MCF 10A (cell line): ENCODE measurements at regions not wholly inside any gene's neighbourhood (a gene's known extent, or its start where the extent isn't known, plus 50 kb on each side); places are given as distances from the start of the nearest gene placed in this dataset.

Source experiments
- BruUV-seq: library from RNA; stranded (reverse); fragments of 400-500 nt; replicated peaks from 2 replicates; lab custom pipeline; 2021; lab: Mats Ljungman, UMichigan
- CTCF ChIA-PET: fragments of 300-600 bp; sonication (Branson Sonifier 250); formaldehyde crosslinking; extraction: SDS; loops from one replicate; lab custom pipeline; 2021; ENCODE audit warnings: antibody characterized with exemption, inconsistent platforms; lab: Yijun Ruan, JAX
- POLR2A ChIA-PET: fragments of 300-600, 350-650 bp; sonication (Branson Sonifier 250); formaldehyde crosslinking; extraction: SDS; loops from one replicate; lab custom pipeline; 2020; ENCODE audit warnings: antibody characterized with exemption, inconsistent platforms; lab: Yijun Ruan, JAX
- DNase-seq: peaks from one replicate; pipeline ENCODE4 v3.0.0-alpha.2; 2018; ENCODE audit not compliant: unreplicated experiment
- H3K27ac Mint-ChIP-seq: one replicate; pipeline ENCODE4 v1.8.0; 2022; ENCODE audit warnings: mild to moderate bottlenecking, low read depth, mixed read lengths; ENCODE audit not compliant: unreplicated experiment
- H3K27me3 Mint-ChIP-seq: one replicate; pipeline ENCODE4 v1.8.0; 2022; ENCODE audit warnings: mixed read lengths; ENCODE audit not compliant: insufficient read depth, unreplicated experiment
- H3K36me3 Mint-ChIP-seq: one replicate; pipeline ENCODE4 v1.8.0; 2022; ENCODE audit warnings: mild to moderate bottlenecking, moderate library complexity, mixed read lengths; ENCODE audit not compliant: insufficient read depth, unreplicated experiment
- H3K4me1 Mint-ChIP-seq: one replicate; pipeline ENCODE4 v1.8.0; 2022; ENCODE audit warnings: mixed read lengths; ENCODE audit not compliant: insufficient read depth, unreplicated experiment
- H3K4me3 Mint-ChIP-seq: one replicate; pipeline ENCODE4 v1.8.0; 2022; ENCODE audit warnings: mild to moderate bottlenecking, moderate library complexity, mixed read lengths; ENCODE audit not compliant: unreplicated experiment
- H3K9me3 Mint-ChIP-seq: one replicate; pipeline ENCODE4 v1.8.0; 2022; ENCODE audit warnings: mixed read lengths; ENCODE audit not compliant: unreplicated experiment
- intact Hi-C: fragments of 100-400 bp; cut with micrococcal nuclease; formaldehyde crosslinking; loops from 2 replicates; pipeline ENCODE4 v1.14.1; 2022
- TF ChIP-seq, protein P1 (sequence below): fragments of 200-600 bp; IDR thresholded peaks from one replicate; pipeline ENCODE4 v1.8.0; 2022; ENCODE audit warnings: antibody characterized with exemption, mild to moderate bottlenecking; ENCODE audit not compliant: unreplicated experiment

DNA sequence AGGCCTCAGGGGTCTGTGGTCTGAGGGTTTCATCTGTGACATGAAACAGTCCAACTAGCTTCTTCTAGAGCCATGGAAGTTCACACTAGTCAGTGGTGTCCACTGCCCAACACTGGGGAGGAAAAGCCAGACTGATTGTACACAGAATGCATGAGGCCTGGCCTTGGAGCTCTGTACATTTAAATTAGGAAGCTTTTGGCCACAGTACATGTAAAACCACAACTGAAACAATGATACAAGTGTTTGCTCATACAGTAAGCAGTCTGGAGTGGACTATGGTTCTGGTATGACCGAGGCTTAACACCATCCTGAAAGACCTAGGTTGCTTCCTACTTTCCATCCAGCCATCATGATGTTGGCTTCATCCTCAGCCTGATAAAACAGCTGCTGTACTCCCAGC is 73.8 kb upstream of the SESN3 start:
- TF ChIP-seq, protein P1, sequence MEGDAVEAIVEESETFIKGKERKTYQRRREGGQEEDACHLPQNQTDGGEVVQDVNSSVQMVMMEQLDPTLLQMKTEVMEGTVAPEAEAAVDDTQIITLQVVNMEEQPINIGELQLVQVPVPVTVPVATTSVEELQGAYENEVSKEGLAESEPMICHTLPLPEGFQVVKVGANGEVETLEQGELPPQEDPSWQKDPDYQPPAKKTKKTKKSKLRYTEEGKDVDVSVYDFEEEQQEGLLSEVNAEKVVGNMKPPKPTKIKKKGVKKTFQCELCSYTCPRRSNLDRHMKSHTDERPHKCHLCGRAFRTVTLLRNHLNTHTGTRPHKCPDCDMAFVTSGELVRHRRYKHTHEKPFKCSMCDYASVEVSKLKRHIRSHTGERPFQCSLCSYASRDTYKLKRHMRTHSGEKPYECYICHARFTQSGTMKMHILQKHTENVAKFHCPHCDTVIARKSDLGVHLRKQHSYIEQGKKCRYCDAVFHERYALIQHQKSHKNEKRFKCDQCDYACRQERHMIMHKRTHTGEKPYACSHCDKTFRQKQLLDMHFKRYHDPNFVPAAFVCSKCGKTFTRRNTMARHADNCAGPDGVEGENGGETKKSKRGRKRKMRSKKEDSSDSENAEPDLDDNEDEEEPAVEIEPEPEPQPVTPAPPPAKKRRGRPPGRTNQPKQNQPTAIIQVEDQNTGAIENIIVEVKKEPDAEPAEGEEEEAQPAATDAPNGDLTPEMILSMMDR: no peak
- no peak overlapping the region for H3K27ac Mint-ChIP-seq
- BruUV-seq: no TSS peak
- no peak for DNase-seq
- no peaks in the 10 kb centered on the region for H3K9me3 Mint-ChIP-seq
- ChIA-PET CTCF (interaction anchor here (0.7 to 1.4 kb wide), 2 partner anchors 22 to 141 kb away, joined by 3 read pairs; no protein-coding TSS in a partner anchor), POLR2A (no interaction called here)
- no peaks in the 10 kb centered on the region for H3K27me3 Mint-ChIP-seq
- no peaks in the 10 kb centered on the region for H3K36me3 Mint-ChIP-seq
- no peak overlapping the region for H3K4me3 Mint-ChIP-seq
- H3K4me1 Mint-ChIP-seq: no peaks in the 10 kb centered on the region
- intact Hi-C loops: no loop called here

DNA sequence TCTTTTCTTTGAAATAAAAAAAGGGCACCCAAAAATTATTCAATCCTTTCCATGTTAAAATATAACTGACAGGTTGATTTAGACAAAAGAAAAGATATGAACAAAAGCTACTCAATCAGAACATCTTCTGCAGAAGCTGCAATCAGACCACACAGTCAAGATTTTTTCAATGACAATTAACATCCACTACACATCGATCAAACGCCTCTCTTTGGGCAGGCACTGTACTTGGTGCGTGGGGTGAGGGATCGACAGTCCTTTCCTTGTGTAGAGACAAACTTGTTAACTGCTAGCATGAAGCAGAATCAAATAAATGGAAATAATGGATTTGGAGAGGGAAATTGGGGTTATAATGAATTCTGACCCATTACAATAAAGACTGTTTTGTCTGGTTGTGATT is 71.2 kb upstream of the SESN3 start:
- intact Hi-C loops: no loop called here
- BruUV-seq: no TSS peak
- Mint-ChIP-seq H3K27ac (no peak overlapping the region), H3K27me3 (no peaks in the 10 kb centered on the region), H3K4me1 (no peaks in the 10 kb centered on the region), H3K9me3 (no peaks in the 10 kb centered on the region), H3K36me3 (no peaks in the 10 kb centered on the region), H3K4me3 (no peak overlapping the region)
- CTCF ChIA-PET: no interaction called here
- TF ChIP-seq, protein P1: no peak
- POLR2A ChIA-PET: no interaction called here
- no peak for DNase-seq

- TF ChIP-seq, protein P1: no peak
- intact Hi-C loops: no loop called here
- POLR2A ChIA-PET: no interaction called here
- Mint-ChIP-seq H3K9me3 (no peaks in the 10 kb centered on the region), H3K4me3 (no peak overlapping the region), H3K36me3 (no peaks in the 10 kb centered on the region), H3K27me3 (no peaks in the 10 kb centered on the region), H3K27ac (no peak overlapping the region), H3K4me1 (no peaks in the 10 kb centered on the region)
- BruUV-seq: no TSS peak
- no peak for DNase-seq
- CTCF ChIA-PET: no interaction called here
These were observed 70.5 kb upstream of the SESN3 start for GRCh38 chr11:95301474-95301873.

GRCh38 chr11:95299078-95299679 is 68.2 kb upstream of the SESN3 start:
- no peaks in the 10 kb centered on the region for H3K4me1 Mint-ChIP-seq
- no peak for DNase-seq
- H3K36me3 Mint-ChIP-seq: no peaks in the 10 kb centered on the region
- ChIA-PET POLR2A (no interaction called here), CTCF (interaction anchor here (0.6 kb wide), 1 partner anchor 88 kb away, joined by 4 read pairs; no protein-coding TSS in a partner anchor)
- no peak overlapping the region for H3K4me3 Mint-ChIP-seq
- H3K27me3 Mint-ChIP-seq: no peaks in the 10 kb centered on the region
- no peaks in the 10 kb centered on the region for H3K9me3 Mint-ChIP-seq
- TF ChIP-seq, protein P1: no peak
- H3K27ac Mint-ChIP-seq: no peak overlapping the region
- no TSS peak for BruUV-seq
- intact Hi-C loops: no loop called here
